Karpas-422 (cell line): ENCODE measurements at regions not wholly inside any gene's neighbourhood (a gene's known extent, or its start where the extent isn't known, plus 50 kb on each side); places are given as distances from the start of the nearest gene placed in this dataset.

Experiments used
- DNase-seq: peaks from one replicate; pipeline ENCODE4 v3.0.0-alpha.2; 2015
- H2AFZ ChIP-seq: fragments of 200-600 bp; sonication (generic); 2 replicates; pipeline ENCODE4 v1.6.1; 2014; ENCODE audit warnings: antibody characterized with exemption, low read length, mixed read lengths
- H3K27ac ChIP-seq: fragments of 200-600 bp; sonication (generic); 2 replicates; pipeline ENCODE4 v1.5.1; 2014; ENCODE audit warnings: mild to moderate bottlenecking, low read length, moderate library complexity
- H3K27me3 ChIP-seq: fragments of 200-600 bp; sonication (generic); 2 replicates; pipeline ENCODE4 v1.6.1; 2014; ENCODE audit warnings: low read length, mixed read lengths
- H3K36me3 ChIP-seq: fragments of 200-600 bp; sonication (generic); 2 replicates; pipeline ENCODE4 v1.6.1; 2014; ENCODE audit warnings: low read length, mixed read lengths; ENCODE audit not compliant: insufficient read depth
- H3K4me1 ChIP-seq: fragments of 200-600 bp; sonication (generic); 2 replicates; pipeline ENCODE4 v1.6.1; 2014; ENCODE audit warnings: mild to moderate bottlenecking, low read length, mixed read lengths
- H3K4me2 ChIP-seq: fragments of 200-600 bp; sonication (generic); 2 replicates; pipeline ENCODE4 v1.6.1; 2014; ENCODE audit warnings: low read length, low read depth, mild to moderate bottlenecking; ENCODE audit not compliant: poor library complexity, severe bottlenecking
- H3K4me3 ChIP-seq: fragments of 200-600 bp; sonication (generic); 2 replicates; pipeline ENCODE4 v1.5.1; 2014; ENCODE audit warnings: mild to moderate bottlenecking, antibody characterized with exemption, low read length, mixed read lengths
- H3K79me2 ChIP-seq: fragments of 200-600 bp; sonication (generic); 2 replicates; pipeline ENCODE4 v1.6.1; 2014; ENCODE audit warnings: mild to moderate bottlenecking, low read length, mixed read lengths
- H3K9ac ChIP-seq: fragments of 200-600 bp; sonication (generic); 2 replicates; pipeline ENCODE4 v1.6.0; 2014; ENCODE audit warnings: low read length
- H3K9me2 ChIP-seq: fragments of 200-600 bp; sonication (generic), shearing (Covaris generic); replicated peaks from 2 replicates; pipeline ENCODE4 v1.6.0; 2014; ENCODE audit warnings: mild to moderate bottlenecking, low read length, moderate library complexity; ENCODE audit not compliant: insufficient read depth
- H3K9me3 ChIP-seq: fragments of 300-700, 200-600 bp; sonication (generic); 2 replicates; pipeline ENCODE4 v1.6.1; 2014; ENCODE audit warnings: low read length, mixed read lengths
- H4K20me1 ChIP-seq: fragments of 200-600 bp; sonication (generic); 2 replicates; pipeline ENCODE4 v1.6.1; 2014; ENCODE audit warnings: mild to moderate bottlenecking, antibody characterized with exemption, low read length, low read depth; ENCODE audit not compliant: insufficient read depth

GRCh38 chr1:233543338-233544255 lies 70.3 kb upstream of the KCNK1 start:
- Histone ChIP-seq H4K20me1 (no peaks in the 10 kb centered on the region), H2AFZ (no peak overlapping the region), H3K4me1 (no peaks in the 10 kb centered on the region), H3K27ac (no peak overlapping the region), H3K9ac (no peak overlapping the region), H3K4me2 (no peak overlapping the region), H3K9me2 (no peaks in the 10 kb centered on the region), H3K36me3 (no peaks in the 10 kb centered on the region), H3K4me3 (no peak overlapping the region), H3K27me3 (no peaks in the 10 kb centered on the region), H3K79me2 (no peaks in the 10 kb centered on the region), H3K9me3 (no peaks in the 10 kb centered on the region)
- DNase-seq = no peak

GRCh38 chr1:233544304-233544703 lies 69.6 kb upstream of the KCNK1 start:
- Histone ChIP-seq H3K79me2 (no peaks in the 10 kb centered on the region), H3K9me2 (no peaks in the 10 kb centered on the region), H4K20me1 (no peaks in the 10 kb centered on the region), H2AFZ (no peak overlapping the region), H3K9me3 (no peaks in the 10 kb centered on the region), H3K4me1 (no peaks in the 10 kb centered on the region), H3K36me3 (no peaks in the 10 kb centered on the region), H3K27ac (no peak overlapping the region), H3K9ac (no peak overlapping the region), H3K27me3 (no peaks in the 10 kb centered on the region), H3K4me3 (no peak overlapping the region), H3K4me2 (no peak overlapping the region)
- no peak for DNase-seq

GRCh38 chr1:233547726-233548125 lies 66.2 kb upstream of the KCNK1 start:
- H3K4me1 ChIP-seq = no peaks in the 10 kb centered on the region
- H3K9me2 ChIP-seq = no peaks in the 10 kb centered on the region
- no peak for DNase-seq
- no peaks in the 10 kb centered on the region for H3K9me3 ChIP-seq
- H3K9ac ChIP-seq = no peak overlapping the region
- H3K4me2 ChIP-seq = no peak overlapping the region
- H4K20me1 ChIP-seq = no peaks in the 10 kb centered on the region
- no peaks in the 10 kb centered on the region for H3K27me3 ChIP-seq
- H3K27ac ChIP-seq = no peak overlapping the region
- no peaks in the 10 kb centered on the region for H3K36me3 ChIP-seq
- H3K4me3 ChIP-seq = no peak overlapping the region
- no peak overlapping the region for H2AFZ ChIP-seq
- H3K79me2 ChIP-seq = no peaks in the 10 kb centered on the region

- Histone ChIP-seq H3K9me3 (no peaks in the 10 kb centered on the region), H3K79me2 (no peaks in the 10 kb centered on the region), H3K4me2 (no peak overlapping the region), H4K20me1 (no peaks in the 10 kb centered on the region), H3K27me3 (no peaks in the 10 kb centered on the region), H3K27ac (no peak overlapping the region), H3K4me1 (no peaks in the 10 kb centered on the region), H3K9ac (no peak overlapping the region), H3K36me3 (no peaks in the 10 kb centered on the region), H3K4me3 (no peak overlapping the region), H3K9me2 (no peaks in the 10 kb centered on the region), H2AFZ (no peak overlapping the region)
- DNase-seq = no peak
Measured at GRCh38 chr1:233549404-233549803, 64.5 kb upstream of the KCNK1 start.

GRCh38 chr1:233549917-233550316 lies 64.0 kb upstream of the KCNK1 start:
- Histone ChIP-seq H3K27me3 (no peaks in the 10 kb centered on the region), H3K4me1 (no peaks in the 10 kb centered on the region), H4K20me1 (no peaks in the 10 kb centered on the region), H3K4me2 (no peak overlapping the region), H3K27ac (no peak overlapping the region), H3K36me3 (no peaks in the 10 kb centered on the region), H2AFZ (no peak overlapping the region), H3K4me3 (no peak overlapping the region), H3K9me2 (no peaks in the 10 kb centered on the region), H3K9ac (no peak overlapping the region), H3K79me2 (no peaks in the 10 kb centered on the region), H3K9me3 (no peaks in the 10 kb centered on the region)
- DNase-seq = no peak

- no peak overlapping the region for H3K4me3 ChIP-seq
- no peaks in the 10 kb centered on the region for H3K4me1 ChIP-seq
- H3K36me3 ChIP-seq = no peaks in the 10 kb centered on the region
- H3K4me2 ChIP-seq = no peak overlapping the region
- no peaks in the 10 kb centered on the region for H3K79me2 ChIP-seq
- no peak for DNase-seq
- H3K27ac ChIP-seq = no peak overlapping the region
- no peaks in the 10 kb centered on the region for H3K9me2 ChIP-seq
- no peaks in the 10 kb centered on the region for H4K20me1 ChIP-seq
- no peak overlapping the region for H3K9ac ChIP-seq
- no peaks in the 10 kb centered on the region for H3K9me3 ChIP-seq
- H3K27me3 ChIP-seq = no peaks in the 10 kb centered on the region
- H2AFZ ChIP-seq = no peak overlapping the region
Measured at GRCh38 chr1:233554037-233554436, 59.9 kb upstream of the KCNK1 start.

DNA sequence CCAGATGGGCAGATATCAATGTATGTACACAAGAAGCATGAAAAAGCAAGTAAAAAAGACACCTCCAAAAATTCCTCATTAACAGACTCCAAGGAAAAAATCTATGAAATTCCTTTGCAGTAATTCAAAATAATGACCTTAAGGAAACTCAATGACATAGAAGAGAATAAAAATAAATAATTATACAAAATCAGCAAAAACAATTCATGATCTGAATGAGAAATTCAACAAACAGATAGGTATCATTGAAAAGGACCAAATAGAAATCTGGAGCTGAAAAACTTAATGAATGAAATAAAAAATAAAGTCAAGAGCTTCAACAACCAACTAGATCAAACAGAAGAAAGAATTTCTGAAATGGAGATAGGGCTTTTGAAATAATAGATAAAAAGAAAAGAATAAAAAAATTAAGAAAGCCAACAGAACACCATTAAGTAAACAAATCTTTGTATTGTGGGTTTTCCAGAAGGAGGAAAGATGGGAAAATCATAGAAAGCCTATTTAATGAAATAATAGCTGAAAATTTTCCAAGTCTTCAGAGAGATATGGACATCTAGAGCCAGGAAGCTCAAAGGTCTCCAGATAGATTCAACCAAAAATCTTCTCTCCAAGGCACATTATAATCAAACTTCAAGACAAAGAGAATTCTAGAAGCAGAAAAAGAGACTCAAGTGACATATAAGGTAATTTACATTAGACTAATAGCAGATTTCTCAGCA lies 52.0 kb upstream of the KCNK1 start:
- Histone ChIP-seq H3K9me2 (no peaks in the 10 kb centered on the region), H3K79me2 (no peaks in the 10 kb centered on the region), H3K36me3 (no peaks in the 10 kb centered on the region), H3K4me2 (no peak overlapping the region), H2AFZ (no peak overlapping the region), H3K27me3 (no peaks in the 10 kb centered on the region), H3K9me3 (peaks cover 33% of the 10 kb centered on the region), H3K9ac (no peak overlapping the region), H4K20me1 (no peaks in the 10 kb centered on the region), H3K4me1 (no peaks in the 10 kb centered on the region), H3K27ac (no peak overlapping the region), H3K4me3 (no peak overlapping the region)
- DNase-seq = peak; percentile 58
